B cell (primary cell): ENCODE measurements at regions not wholly inside any gene's neighbourhood (a gene's known extent, or its start where the extent isn't known, plus 50 kb on each side); places are given as distances from the start of the nearest gene placed in this dataset.

ENCODE experiments used
- CTCF ChIP-seq: fragments of 200-600 bp; IDR thresholded peaks from one replicate; pipeline ENCODE4 v1.8.0; 2022; ENCODE audit warnings: antibody characterized with exemption, mild to moderate bottlenecking
- EZH2 ChIP-seq: IDR thresholded peaks from 2 replicates; pipeline ENCODE4 v1.6.1; 2012; ENCODE audit warnings: borderline replicate concordance, low read depth, mild to moderate bottlenecking, moderate library complexity, low read length; ENCODE audit not compliant: insufficient read depth, poor library complexity, severe bottlenecking

- no peak for TF ChIP-seq CTCF
- TF ChIP-seq EZH2, result no peak
These were observed 63.8 kb upstream of the ATXN1 start for GRCh38 chr6:16824845-16825685.
